Mucosa of descending colon (tissue), 3 donors: ENCODE measurements at regions not wholly inside any gene's neighbourhood (a gene's known extent, or its start where the extent isn't known, plus 50 kb on each side); places are given as distances from the start of the nearest gene placed in this dataset.

ENCODE experiments used
- ATAC-seq: fragments of 200-7000 bp; cut with Tn5 transposase; one replicate; pipeline ENCODE4 v1.9.1; 2020; ENCODE audit warnings: mild to moderate bottlenecking, moderate library complexity
- DNase-seq, 3 donors: peaks; one replicate each; pipeline ENCODE4 v3.0.0-alpha.2; 2020
- H3K36me3 ChIP-seq: fragments of 200-600 bp; one replicate; pipeline ENCODE4 v1.8.0; 2021; ENCODE audit warnings: low read depth, mild to moderate bottlenecking
- H3K4me1 ChIP-seq: fragments of 200-600 bp; one replicate; pipeline ENCODE4 v1.8.0; 2021; ENCODE audit warnings: low read depth, mild to moderate bottlenecking
- H3K4me3 ChIP-seq: fragments of 200-600 bp; one replicate; pipeline ENCODE4 v1.8.0; 2021; ENCODE audit warnings: mild to moderate bottlenecking
- H3K9me3 ChIP-seq: fragments of 200-600 bp; one replicate; pipeline ENCODE4 v1.8.0; 2021; ENCODE audit warnings: mild to moderate bottlenecking
- intact Hi-C, 2 donors: fragments of 100-400 bp; cut with DNase I in 1 of 2; cut with micrococcal nuclease in 1 of 2; formaldehyde crosslinking; loops; one replicate each; pipeline versions ENCODE4 v1.11.0 to v1.11.1; 2022; cut with DNase I, micrococcal nuclease
- TF ChIP-seq, protein P1 (sequence below): fragments of 200-600 bp; IDR thresholded peaks from one replicate; pipeline ENCODE4 v1.8.0; 2022; ENCODE audit warnings: antibody characterized with exemption, mild to moderate bottlenecking
- donor health status: DM: no; HTN: no; CAD: no; lungs with moderate emphysema.
- donor health status: DM: no; HTN: no; CAD: no.
- donor health status: DM: no; HTN: yes; CAD: no.

DNA sequence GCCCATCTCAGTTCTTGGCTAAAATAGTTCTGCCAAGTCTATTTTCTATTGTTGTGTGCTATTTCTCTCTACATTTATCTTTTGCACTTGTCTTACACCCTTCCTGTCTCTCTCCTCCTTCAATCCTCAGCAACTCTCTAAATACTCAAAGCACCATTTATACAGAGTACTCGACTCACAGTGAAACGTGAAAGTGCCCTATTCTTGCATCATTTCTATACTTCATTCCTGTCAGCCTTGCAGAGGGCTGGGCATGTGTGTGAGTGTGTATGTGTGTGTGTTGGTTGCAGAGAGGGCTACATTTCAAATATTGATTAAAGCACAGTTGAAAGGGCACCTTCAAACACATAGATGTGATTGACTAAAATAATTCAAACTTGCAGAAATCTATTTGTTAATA, 373.2 kb upstream of the MANEA start:
- no peaks in the 10 kb centered on the region for H3K9me3 ChIP-seq
- no peaks in the 10 kb centered on the region for H3K4me1 ChIP-seq
- TF ChIP-seq, protein P1, sequence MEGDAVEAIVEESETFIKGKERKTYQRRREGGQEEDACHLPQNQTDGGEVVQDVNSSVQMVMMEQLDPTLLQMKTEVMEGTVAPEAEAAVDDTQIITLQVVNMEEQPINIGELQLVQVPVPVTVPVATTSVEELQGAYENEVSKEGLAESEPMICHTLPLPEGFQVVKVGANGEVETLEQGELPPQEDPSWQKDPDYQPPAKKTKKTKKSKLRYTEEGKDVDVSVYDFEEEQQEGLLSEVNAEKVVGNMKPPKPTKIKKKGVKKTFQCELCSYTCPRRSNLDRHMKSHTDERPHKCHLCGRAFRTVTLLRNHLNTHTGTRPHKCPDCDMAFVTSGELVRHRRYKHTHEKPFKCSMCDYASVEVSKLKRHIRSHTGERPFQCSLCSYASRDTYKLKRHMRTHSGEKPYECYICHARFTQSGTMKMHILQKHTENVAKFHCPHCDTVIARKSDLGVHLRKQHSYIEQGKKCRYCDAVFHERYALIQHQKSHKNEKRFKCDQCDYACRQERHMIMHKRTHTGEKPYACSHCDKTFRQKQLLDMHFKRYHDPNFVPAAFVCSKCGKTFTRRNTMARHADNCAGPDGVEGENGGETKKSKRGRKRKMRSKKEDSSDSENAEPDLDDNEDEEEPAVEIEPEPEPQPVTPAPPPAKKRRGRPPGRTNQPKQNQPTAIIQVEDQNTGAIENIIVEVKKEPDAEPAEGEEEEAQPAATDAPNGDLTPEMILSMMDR, result no peak
- DNase-seq (no peak), ATAC-seq (no peak)
- H3K4me3 ChIP-seq, result no peak overlapping the region
- intact Hi-C loops, result no loop called here
- H3K36me3 ChIP-seq, result no peaks in the 10 kb centered on the region

DNA sequence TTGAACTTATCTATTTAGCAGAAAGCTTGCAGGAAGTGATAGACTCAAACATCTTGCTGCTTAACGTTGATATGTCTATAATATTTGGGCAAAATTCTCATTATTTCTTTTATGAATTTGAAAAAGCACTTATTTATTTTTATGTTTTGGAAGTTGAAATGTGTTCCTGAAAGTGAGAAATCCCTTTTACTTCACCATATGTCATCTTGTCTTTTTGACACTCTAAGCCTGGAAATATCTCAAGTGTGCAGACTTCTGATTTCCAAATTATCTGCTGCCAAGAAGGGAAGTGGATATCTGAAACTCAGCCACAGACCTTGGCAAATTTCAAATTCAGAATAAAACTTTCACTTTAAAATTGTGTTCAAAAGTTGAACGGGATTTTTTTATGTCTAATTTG, 368.7 kb upstream of the MANEA start:
- TF ChIP-seq, protein P1, result no peak
- DNase-seq (no peak), ATAC-seq (no peak)
- intact Hi-C loops, result no loop called here
- no peak overlapping the region for H3K4me3 ChIP-seq
- H3K4me1 ChIP-seq, result no peaks in the 10 kb centered on the region
- H3K36me3 ChIP-seq, result no peaks in the 10 kb centered on the region
- H3K9me3 ChIP-seq, result no peaks in the 10 kb centered on the region

DNA sequence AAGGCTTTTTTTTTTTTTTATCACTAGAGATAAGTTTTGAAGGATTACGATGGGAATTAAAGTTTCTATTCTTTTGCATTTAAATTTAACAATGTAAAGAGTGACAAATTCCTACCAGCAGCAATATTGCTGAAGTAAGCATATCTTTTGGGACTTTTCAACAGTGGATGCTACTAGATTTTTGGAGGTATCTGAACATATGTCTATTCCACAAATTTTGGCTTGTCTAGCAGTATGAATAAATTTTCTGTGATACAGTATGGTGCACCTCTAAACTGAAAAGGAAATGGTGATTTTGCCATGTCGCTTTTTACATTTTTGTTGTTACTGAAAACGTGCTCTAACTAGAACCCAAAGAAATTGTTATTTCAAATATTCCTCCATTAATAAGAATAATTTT, 368.3 kb upstream of the MANEA start:
- Histone ChIP-seq H3K4me3 (no peak overlapping the region), H3K36me3 (no peaks in the 10 kb centered on the region), H3K9me3 (no peaks in the 10 kb centered on the region), H3K4me1 (no peaks in the 10 kb centered on the region)
- ATAC-seq, result no peak
- no peak for DNase-seq
- TF ChIP-seq, protein P1, result no peak
- intact Hi-C loops, result no loop called here

DNA sequence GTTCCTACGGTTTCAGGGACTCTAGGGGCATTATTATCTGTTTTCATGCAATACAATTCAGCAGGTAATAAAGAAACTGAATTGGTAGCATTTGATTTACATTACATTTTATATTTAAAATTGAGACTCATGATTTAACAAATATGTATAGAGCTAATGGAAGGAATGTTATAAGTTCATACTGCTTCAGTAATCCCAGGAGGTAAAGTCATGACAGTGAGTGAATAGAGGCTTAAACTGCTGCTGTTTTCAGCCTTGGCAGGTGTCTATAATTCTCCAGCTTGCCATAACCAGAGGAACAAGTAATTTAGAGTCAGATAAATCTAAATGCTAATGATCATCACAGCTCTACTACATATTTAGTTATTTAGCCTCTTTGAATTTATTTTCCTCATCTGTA, 360.8 kb upstream of the MANEA start:
- Histone ChIP-seq H3K9me3 (no peaks in the 10 kb centered on the region), H3K36me3 (no peaks in the 10 kb centered on the region), H3K4me1 (no peaks in the 10 kb centered on the region), H3K4me3 (no peak overlapping the region)
- TF ChIP-seq, protein P1, result no peak
- DNase-seq, result no peak
- intact Hi-C loops, result no loop called here
- no peak for ATAC-seq

DNA sequence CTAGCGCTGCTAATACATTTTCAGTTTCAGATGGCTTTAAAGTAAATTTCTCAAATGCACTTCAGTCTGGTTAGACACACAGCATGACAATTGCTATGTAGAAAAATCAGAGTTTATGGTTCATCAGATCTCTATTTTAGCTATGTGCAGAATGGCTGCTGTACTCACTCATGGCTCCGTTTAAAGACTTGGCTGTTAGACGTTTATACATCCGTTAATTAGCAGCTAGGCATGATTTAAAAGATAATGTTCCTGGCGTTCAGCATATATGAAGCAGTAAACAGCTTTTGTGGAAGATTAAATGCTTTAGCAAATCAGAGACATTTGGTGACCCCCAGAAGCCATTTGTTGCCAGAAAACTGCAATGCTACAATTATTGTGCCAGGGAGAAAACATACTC, 350.0 kb upstream of the MANEA start:
- intact Hi-C loops, result no loop called here
- Histone ChIP-seq H3K4me3 (no peak overlapping the region), H3K9me3 (no peaks in the 10 kb centered on the region), H3K36me3 (no peaks in the 10 kb centered on the region), H3K4me1 (no peaks in the 10 kb centered on the region)
- ATAC-seq (no peak), DNase-seq (no peak)
- TF ChIP-seq, protein P1, result no peak

DNA sequence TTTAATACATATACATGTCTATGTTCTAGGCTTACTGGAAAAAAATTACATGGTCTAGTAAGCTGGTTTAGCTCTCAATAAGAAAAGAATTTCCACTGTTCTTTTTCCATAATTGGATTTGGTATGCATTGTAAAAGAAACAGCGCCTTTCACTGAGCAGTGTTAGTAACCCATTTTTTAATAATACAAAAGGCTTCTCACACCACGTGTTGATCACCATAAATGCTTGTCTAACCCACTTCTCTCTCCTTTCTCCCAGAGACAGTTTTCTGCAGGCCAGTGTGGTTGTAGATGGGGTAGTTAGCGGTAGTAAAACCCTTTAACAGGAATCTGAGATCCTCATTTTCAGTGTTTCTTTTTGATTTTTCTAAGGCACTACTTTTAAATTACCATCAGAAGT, 348.7 kb upstream of the MANEA start:
- intact Hi-C loops, result no loop called here
- Histone ChIP-seq H3K4me1 (no peaks in the 10 kb centered on the region), H3K9me3 (no peaks in the 10 kb centered on the region), H3K36me3 (no peaks in the 10 kb centered on the region), H3K4me3 (no peak overlapping the region)
- ATAC-seq, result no peak
- TF ChIP-seq, protein P1, result no peak
- no peak for DNase-seq
